Erythroblast (primary cell): ENCODE measurements at regions not wholly inside any gene's neighbourhood (a gene's known extent, or its start where the extent isn't known, plus 50 kb on each side); places are given as distances from the start of the nearest gene placed in this dataset.

Experiments
- GATA1 ChIP-seq: IDR thresholded peaks from 2 replicates; pipeline ENCODE4 v1.6.1; 2011; ENCODE audit warnings: low read depth, mild to moderate bottlenecking, control low read depth, low read length, moderate library complexity
- POLR2A ChIP-seq: IDR thresholded peaks from 2 replicates; pipeline ENCODE4 v1.6.1; 2011; ENCODE audit warnings: mild to moderate bottlenecking, low read length

DNA sequence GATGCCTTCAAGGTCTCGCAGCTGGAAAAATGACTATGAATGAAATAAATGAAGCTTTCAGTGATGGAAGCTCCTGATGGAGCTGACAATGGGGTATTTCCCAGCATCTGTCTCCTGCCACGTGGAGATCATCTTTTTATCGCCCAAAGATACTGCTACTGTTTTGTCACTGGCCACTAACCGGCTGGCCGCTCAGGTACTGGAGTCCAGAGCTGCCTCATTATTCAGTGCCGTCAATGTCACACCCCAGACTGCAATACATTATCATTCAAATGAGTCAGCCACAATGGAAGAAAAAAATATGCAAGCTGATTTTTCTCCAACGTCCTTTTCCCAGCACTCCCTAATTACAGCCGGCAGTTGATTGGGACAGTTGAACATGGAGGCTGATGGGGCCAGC is 280.4 kb downstream of the ZSWIM6 start:
- TF ChIP-seq POLR2A (no peak), GATA1 (no peak)
